WTC11 (cell line): ENCODE measurements at regions not wholly inside any gene's neighbourhood (a gene's known extent, or its start where the extent isn't known, plus 50 kb on each side); places are given as distances from the start of the nearest gene placed in this dataset.

ENCODE experiments used
- ATAC-seq: fragments of 200-7000 bp; cut with Tn5 transposase; 2 replicates; pipeline ENCODE4 v1.10.0; 2021; ENCODE audit warnings: mild to moderate bottlenecking, moderate library complexity
- CTCF ChIA-PET: fragments of 300-600 bp; sonication (Branson Sonifier 250); formaldehyde crosslinking; loops from one replicate; lab custom pipeline; 2021; ENCODE audit warnings: antibody characterized with exemption; lab: Charles Lee
- POLR2A ChIA-PET: fragments of 350-600 bp; sonication (Branson Sonifier 250); formaldehyde crosslinking; loops from one replicate; lab custom pipeline; 2021; ENCODE audit warnings: antibody characterized with exemption; lab: Charles Lee
- DNase-seq: peaks from one replicate; pipeline ENCODE4 v3.0.0; 2021; ENCODE audit warnings: low spot score
- H3K27ac Mint-ChIP-seq: 2 replicates; pipeline ENCODE4 v1.8.0; 2021; ENCODE audit warnings: mixed read lengths
- H3K27me3 Mint-ChIP-seq: 2 replicates; pipeline ENCODE4 v1.8.0; 2021; ENCODE audit warnings: low read depth, mild to moderate bottlenecking, moderate library complexity, mixed read lengths
- H3K36me3 Mint-ChIP-seq: 2 replicates; pipeline ENCODE4 v1.8.0; 2021; ENCODE audit warnings: mixed read lengths
- H3K4me1 Mint-ChIP-seq: 2 replicates; pipeline ENCODE4 v1.8.0; 2022; ENCODE audit warnings: mixed read lengths
- H3K4me3 Mint-ChIP-seq: 2 replicates; pipeline ENCODE4 v1.8.0; 2021; ENCODE audit warnings: mild to moderate bottlenecking, moderate library complexity, mixed read lengths
- H3K9me3 Mint-ChIP-seq: 2 replicates; pipeline ENCODE4 v1.8.0; 2021; ENCODE audit warnings: mixed read lengths
- CBFB ChIP-seq: sonication (generic); formaldehyde crosslinking; IDR thresholded peaks from 2 replicates; pipeline ENCODE4 v1.8.1; 2022; ENCODE audit warnings: mild to moderate bottlenecking, low read depth, missing genetic modification reagents
- MAX ChIP-seq: sonication (generic); formaldehyde crosslinking; IDR thresholded peaks from 2 replicates; pipeline ENCODE4 v1.8.0; 2022; ENCODE audit warnings: mild to moderate bottlenecking, missing genetic modification reagents
- MLX ChIP-seq: sonication (generic); formaldehyde crosslinking; IDR thresholded peaks from 2 replicates; pipeline ENCODE4 v1.8.1; 2023; ENCODE audit warnings: mild to moderate bottlenecking, missing genetic modification reagents, moderate library complexity
- PRDM15 ChIP-seq: sonication (generic); formaldehyde crosslinking; IDR thresholded peaks from 2 replicates; pipeline ENCODE4 v1.8.0; 2022; ENCODE audit warnings: missing genetic modification reagents
- PREB ChIP-seq: sonication (generic); formaldehyde crosslinking; IDR thresholded peaks from 2 replicates; pipeline ENCODE4 v1.8.1; 2022; ENCODE audit warnings: mild to moderate bottlenecking, missing genetic modification reagents, moderate library complexity, borderline replicate concordance
- SP1 ChIP-seq: sonication (generic); formaldehyde crosslinking; conservative IDR thresholded peaks from 2 replicates; pipeline ENCODE4 v1.8.1; 2022; ENCODE audit warnings: missing genetic modification reagents
- STAT6 ChIP-seq: sonication (generic); formaldehyde crosslinking; conservative IDR thresholded peaks from 2 replicates; pipeline ENCODE4 v1.8.1; 2023; ENCODE audit warnings: mild to moderate bottlenecking, low read depth, missing genetic modification reagents, moderate library complexity
- ZNF281 ChIP-seq: sonication (generic); formaldehyde crosslinking; IDR thresholded peaks from 2 replicates; pipeline ENCODE4 v1.8.0; 2023; ENCODE audit warnings: mild to moderate bottlenecking, missing genetic modification reagents
- ZNF512 ChIP-seq: sonication (generic); formaldehyde crosslinking; IDR thresholded peaks from 2 replicates; pipeline ENCODE4 v1.8.1; 2022; ENCODE audit warnings: missing genetic modification reagents, borderline replicate concordance
- ZSCAN18 ChIP-seq: fragments of 250-450 bp; sonication (Bioruptor Pico); IDR thresholded peaks from 2 replicates; pipeline ENCODE4 v2.1.2; 2022; ENCODE audit warnings: mild to moderate bottlenecking, moderate library complexity
- TF ChIP-seq, protein P1 (sequence below): sonication (generic); formaldehyde crosslinking; IDR thresholded peaks from 2 replicates; pipeline ENCODE4 v1.8.1; 2023; ENCODE audit warnings: mild to moderate bottlenecking, moderate library complexity, missing genetic modification reagents
- TF ChIP-seq, protein P2 (sequence below): sonication (generic); formaldehyde crosslinking; IDR thresholded peaks from 2 replicates; pipeline ENCODE4 v1.8.0; 2023; ENCODE audit warnings: missing genetic modification reagents
- TF ChIP-seq, protein P3 (sequence below): sonication (generic); formaldehyde crosslinking; IDR thresholded peaks from 2 replicates; pipeline ENCODE4 v1.8.0; 2022; ENCODE audit warnings: mild to moderate bottlenecking, missing genetic modification reagents

DNA sequence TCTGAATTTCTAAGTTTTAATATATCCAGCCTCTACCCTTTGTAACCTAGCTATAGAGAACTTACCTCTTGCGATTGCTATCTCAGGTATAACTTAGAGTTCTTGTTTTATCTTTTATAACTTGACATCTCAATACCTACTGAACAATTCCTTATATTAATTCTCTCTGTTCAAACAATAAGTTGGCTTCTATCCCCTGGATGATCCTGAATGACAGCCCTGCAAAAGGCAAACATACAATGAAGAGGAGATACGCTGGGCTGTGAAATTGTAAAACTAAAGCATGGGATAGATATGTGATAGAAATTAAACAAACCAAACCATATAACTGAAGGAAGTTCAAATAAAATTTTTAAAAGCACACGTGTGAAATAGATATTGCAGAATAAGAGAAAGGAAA lies 513.6 kb upstream of the PTCHD4 start (continued):
- TF ChIP-seq PRDM15 (CRISPR knock-in tag) (no peak), ZNF281 (CRISPR knock-in tag) (no peak)
- TF ChIP-seq, all 79 proteins: peak for 0

DNA sequence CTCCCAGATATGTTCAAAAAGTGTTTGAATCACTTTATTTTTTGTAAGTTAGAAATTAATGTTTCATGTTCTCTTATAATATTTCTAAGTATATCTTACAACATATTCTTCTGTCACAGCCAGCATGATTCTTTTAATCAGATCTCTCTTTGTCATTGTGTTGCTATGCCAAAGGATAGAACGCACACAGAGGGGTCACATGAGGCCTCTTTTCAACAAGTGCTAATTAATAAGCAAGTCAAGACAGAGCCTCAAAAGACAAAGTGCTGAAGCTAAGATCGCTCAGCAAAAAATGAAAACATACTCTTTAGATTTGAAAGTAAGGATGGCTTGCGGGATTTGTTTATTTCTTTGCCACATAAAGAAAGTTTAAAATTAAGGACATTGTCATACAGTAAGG lies 508.8 kb upstream of the PTCHD4 start:
- no peak for TF ChIP-seq STAT6 (CRISPR knock-in tag)
- TF ChIP-seq, protein P1, sequence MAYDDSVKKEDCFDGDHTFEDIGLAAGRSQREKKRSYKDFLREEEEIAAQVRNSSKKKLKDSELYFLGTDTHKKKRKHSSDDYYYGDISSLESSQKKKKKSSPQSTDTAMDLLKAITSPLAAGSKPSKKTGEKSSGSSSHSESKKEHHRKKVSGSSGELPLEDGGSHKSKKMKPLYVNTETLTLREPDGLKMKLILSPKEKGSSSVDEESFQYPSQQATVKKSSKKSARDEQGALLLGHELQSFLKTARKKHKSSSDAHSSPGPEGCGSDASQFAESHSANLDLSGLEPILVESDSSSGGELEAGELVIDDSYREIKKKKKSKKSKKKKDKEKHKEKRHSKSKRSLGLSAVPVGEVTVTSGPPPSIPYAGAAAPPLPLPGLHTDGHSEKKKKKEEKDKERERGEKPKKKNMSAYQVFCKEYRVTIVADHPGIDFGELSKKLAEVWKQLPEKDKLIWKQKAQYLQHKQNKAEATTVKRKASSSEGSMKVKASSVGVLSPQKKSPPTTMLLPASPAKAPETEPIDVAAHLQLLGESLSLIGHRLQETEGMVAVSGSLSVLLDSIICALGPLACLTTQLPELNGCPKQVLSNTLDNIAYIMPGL: no peak
- TF ChIP-seq, protein P2, sequence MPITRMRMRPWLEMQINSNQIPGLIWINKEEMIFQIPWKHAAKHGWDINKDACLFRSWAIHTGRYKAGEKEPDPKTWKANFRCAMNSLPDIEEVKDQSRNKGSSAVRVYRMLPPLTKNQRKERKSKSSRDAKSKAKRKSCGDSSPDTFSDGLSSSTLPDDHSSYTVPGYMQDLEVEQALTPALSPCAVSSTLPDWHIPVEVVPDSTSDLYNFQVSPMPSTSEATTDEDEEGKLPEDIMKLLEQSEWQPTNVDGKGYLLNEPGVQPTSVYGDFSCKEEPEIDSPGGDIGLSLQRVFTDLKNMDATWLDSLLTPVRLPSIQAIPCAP: no peak
- TF ChIP-seq, protein P3, sequence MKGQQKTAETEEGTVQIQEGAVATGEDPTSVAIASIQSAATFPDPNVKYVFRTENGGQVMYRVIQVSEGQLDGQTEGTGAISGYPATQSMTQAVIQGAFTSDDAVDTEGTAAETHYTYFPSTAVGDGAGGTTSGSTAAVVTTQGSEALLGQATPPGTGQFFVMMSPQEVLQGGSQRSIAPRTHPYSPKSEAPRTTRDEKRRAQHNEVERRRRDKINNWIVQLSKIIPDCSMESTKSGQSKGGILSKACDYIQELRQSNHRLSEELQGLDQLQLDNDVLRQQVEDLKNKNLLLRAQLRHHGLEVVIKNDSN: no peak
- TF ChIP-seq MLX: no peak
- TF ChIP-seq CBFB (CRISPR knock-in tag): no peak
- no peak for TF ChIP-seq SP1 (CRISPR knock-in tag)
- no peak for TF ChIP-seq MAX (CRISPR knock-in tag)
- no peak for TF ChIP-seq PREB (CRISPR knock-in tag)
- no peak for TF ChIP-seq ZSCAN18 (CRISPR knock-in tag)
- no peak for TF ChIP-seq ZNF512
- Mint-ChIP-seq H3K4me1 (peaks cover 6% of the 10 kb centered on the region), H3K9me3 (peaks cover 17% of the 10 kb centered on the region), H3K4me3 (no peak overlapping the region), H3K27me3 (no peaks in the 10 kb centered on the region), H3K27ac (no peak overlapping the region), H3K36me3 (no peaks in the 10 kb centered on the region)
- CTCF ChIA-PET: interaction anchor here (0.6 kb wide), 1 partner anchor 8 kb away, joined by 4 read pairs; no protein-coding TSS in a partner anchor
- DNase-seq (no peak), ATAC-seq (no peak)
- POLR2A ChIA-PET: interaction anchor here (0.7 kb wide), 1 partner anchor 538 kb away, joined by 3 read pairs; no protein-coding TSS in a partner anchor
